ENCODE measurements at regions not wholly inside any gene's neighbourhood (a gene's known extent, or its start where the extent isn't known, plus 50 kb on each side); places are given as distances from the start of the nearest gene placed in this dataset.

DNA sequence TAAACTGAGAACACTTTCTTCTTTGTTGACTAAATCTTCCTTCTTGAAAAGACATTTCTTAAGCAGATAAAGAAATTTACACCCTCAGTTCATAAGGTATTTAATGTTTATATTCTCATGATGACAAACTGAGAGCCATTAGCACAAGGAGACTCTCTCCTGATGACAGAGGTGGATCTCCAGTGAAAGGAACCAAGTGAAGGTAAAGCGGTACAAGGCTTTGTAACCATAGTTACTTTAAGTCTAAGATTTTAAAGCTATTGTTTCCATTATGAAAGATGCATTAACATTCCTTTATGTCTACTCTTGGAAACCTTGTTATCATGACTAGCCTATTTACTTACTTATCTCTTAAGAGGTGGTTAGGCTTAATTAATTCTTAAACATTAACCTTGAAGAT, 737.1 kb downstream of the MECOM start:
- H3K4me3 ChIP-seq (ENCODE audit: control insufficient read depth, low read depth, low read length), result no peak overlapping the region
- TF ChIP-seq, protein P1, sequence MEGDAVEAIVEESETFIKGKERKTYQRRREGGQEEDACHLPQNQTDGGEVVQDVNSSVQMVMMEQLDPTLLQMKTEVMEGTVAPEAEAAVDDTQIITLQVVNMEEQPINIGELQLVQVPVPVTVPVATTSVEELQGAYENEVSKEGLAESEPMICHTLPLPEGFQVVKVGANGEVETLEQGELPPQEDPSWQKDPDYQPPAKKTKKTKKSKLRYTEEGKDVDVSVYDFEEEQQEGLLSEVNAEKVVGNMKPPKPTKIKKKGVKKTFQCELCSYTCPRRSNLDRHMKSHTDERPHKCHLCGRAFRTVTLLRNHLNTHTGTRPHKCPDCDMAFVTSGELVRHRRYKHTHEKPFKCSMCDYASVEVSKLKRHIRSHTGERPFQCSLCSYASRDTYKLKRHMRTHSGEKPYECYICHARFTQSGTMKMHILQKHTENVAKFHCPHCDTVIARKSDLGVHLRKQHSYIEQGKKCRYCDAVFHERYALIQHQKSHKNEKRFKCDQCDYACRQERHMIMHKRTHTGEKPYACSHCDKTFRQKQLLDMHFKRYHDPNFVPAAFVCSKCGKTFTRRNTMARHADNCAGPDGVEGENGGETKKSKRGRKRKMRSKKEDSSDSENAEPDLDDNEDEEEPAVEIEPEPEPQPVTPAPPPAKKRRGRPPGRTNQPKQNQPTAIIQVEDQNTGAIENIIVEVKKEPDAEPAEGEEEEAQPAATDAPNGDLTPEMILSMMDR (conservative IDR thresholded peaks at IDR 0.05; ENCODE audit: control insufficient read depth, insufficient read depth, low read depth, low read length), result no peak
- no peak for DNase-seq (ENCODE audit: low read depth)

DNA sequence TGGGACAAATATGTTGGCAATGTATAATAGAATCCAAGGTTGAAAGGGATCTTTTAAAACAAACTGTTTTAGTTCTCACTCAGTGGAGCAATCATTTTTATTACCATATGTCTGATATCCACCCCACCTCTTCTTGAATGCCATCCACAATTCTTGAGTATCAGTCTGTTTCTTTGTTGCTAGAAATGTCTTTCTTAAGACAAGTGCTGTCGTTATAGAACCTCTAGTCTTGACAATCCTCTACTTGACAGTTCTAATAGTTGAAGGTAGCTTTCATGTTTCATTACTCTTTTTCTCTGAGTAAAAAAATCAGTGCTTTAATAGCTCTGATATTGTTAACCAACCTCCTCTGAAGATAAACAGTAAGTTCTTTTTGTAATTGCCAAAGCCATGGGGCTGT, 737.9 kb downstream of the MECOM start:
- TF ChIP-seq, protein P1 (conservative IDR thresholded peaks at IDR 0.05; ENCODE audit: control insufficient read depth, insufficient read depth, low read depth, low read length), result no peak
- no peak for DNase-seq (ENCODE audit: low read depth)
- H3K4me3 ChIP-seq (ENCODE audit: control insufficient read depth, low read depth, low read length), result no peak overlapping the region

DNA sequence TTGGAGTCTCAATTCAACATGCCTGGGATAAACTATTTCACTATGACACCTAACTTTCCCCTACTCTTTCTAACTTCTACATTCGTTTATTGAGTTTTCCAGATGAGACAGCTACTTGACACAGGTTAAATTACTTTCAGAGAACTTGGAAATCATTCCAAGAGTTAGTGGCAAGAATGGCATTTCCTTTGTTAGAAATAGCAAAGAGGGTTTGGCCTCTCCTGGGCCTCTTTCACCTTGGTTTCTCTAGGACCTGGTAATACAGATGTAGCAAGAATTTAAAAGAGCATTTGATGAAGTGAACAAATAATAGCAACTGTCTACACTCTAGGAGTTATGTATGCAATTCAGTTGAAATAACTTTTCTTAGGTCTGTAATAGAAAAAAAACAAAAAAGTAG, 748.9 kb downstream of the MECOM start:
- H3K4me3 ChIP-seq (ENCODE audit: control insufficient read depth, low read depth, low read length), result no peak overlapping the region
- TF ChIP-seq, protein P1 (conservative IDR thresholded peaks at IDR 0.05; ENCODE audit: control insufficient read depth, insufficient read depth, low read depth, low read length), result no peak
- DNase-seq (ENCODE audit: low read depth), result no peak

DNA sequence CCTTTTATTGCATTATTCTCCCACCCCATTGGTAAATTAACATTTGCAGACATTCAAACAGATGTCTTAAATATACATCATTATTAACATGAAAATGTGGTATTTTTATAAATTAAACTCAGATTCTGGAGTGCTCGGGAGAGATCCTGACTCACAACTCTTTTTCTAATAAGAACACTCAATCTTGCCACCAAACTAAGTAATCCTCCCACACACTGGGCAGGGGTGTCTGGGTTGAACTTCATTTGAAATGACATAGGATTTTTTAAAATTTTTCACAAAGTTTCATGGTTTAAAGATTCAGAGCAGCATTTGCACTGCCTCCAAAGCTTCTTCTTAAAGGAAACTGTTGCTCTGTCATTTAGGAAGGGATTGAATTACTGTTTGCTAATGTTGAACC, 754.3 kb downstream of the MECOM start:
- DNase-seq (ENCODE audit: low read depth), result no peak
- TF ChIP-seq, protein P1 (conservative IDR thresholded peaks at IDR 0.05; ENCODE audit: control insufficient read depth, insufficient read depth, low read depth, low read length), result no peak
- no peak overlapping the region for H3K4me3 ChIP-seq (ENCODE audit: control insufficient read depth, low read depth, low read length)

DNA sequence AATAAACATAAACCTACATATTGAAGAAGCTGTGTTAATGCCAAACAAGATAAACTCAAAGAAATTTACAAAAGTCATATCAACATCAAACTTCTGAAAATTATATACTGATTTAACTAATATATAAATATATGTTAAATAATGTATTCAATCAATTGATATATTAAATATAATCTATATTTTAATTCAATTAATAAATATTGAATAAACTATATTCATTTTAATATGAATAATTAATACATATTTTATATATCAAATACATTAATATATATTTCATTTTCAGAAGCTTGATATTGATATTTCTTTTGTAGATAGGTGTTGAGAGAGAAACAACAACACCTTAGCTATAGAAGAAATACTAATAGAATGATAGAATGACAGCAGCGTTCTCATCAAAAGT, 768.1 kb downstream of the MECOM start:
- H3K4me3 ChIP-seq (ENCODE audit: control insufficient read depth, low read depth, low read length), result no peak overlapping the region
- TF ChIP-seq, protein P1 (conservative IDR thresholded peaks at IDR 0.05; ENCODE audit: control insufficient read depth, insufficient read depth, low read depth, low read length), result no peak
- no peak for DNase-seq (ENCODE audit: low read depth)

DNA sequence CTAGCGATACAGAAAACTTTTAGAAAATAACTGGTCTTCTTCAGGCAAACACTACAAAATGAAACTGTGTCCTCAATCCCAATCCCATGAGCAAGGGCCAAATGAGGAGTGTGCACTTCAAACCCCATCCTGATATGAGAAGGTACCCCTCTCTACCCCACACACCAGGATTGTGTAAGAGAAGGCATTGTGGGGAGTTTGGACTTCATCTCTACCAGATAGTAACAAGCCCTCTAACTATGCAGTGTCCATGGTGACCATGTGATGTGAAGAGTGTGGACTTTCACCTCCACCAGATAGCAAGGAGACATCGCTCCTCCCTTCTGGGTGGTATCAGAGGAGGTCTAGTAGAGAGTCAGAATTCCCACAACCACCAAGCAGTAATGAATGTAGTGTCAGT, 769.3 kb downstream of the MECOM start:
- no peak for DNase-seq (ENCODE audit: low read depth)
- H3K4me3 ChIP-seq (ENCODE audit: control insufficient read depth, low read depth, low read length), result no peak overlapping the region
- TF ChIP-seq, protein P1 (conservative IDR thresholded peaks at IDR 0.05; ENCODE audit: control insufficient read depth, insufficient read depth, low read depth, low read length), result no peak

DNA sequence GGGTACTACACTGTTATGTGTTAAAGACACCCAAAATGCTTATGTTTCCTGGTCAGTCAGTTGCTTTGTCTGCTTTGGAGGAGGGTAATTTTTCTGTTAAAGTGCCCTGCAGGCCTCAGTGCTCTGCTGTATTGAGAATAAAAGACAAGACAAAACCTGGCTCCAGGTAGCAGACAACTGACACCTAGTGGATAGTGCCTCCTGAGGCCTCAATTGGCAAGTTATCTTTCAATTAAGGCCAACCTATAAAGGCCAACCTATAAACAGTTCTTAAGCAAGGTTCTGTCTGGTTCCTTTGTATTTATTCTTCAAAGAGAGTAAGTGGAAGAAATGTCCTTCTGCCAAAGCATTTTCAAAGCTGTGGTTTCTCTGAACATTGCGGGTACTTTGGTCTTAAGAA, 773.8 kb downstream of the MECOM start:
- no peak for DNase-seq (ENCODE audit: low read depth)
- TF ChIP-seq, protein P1 (conservative IDR thresholded peaks at IDR 0.05; ENCODE audit: control insufficient read depth, insufficient read depth, low read depth, low read length), result no peak
- no peak overlapping the region for H3K4me3 ChIP-seq (ENCODE audit: control insufficient read depth, low read depth, low read length)

Measured in fibroblast of mammary gland (primary cell).